HG02938 (cell line): ENCODE measurements at regions not wholly inside any gene's neighbourhood (a gene's known extent, or its start where the extent isn't known, plus 50 kb on each side); places are given as distances from the start of the nearest gene placed in this dataset.

Source experiments
- ATAC-seq: cut with Tn5 transposase; IDR thresholded peaks from one replicate; pipeline ENCODE4 v1.9.1; 2021; ENCODE audit warnings: mild to moderate bottlenecking, moderate library complexity; ENCODE audit not compliant: unreplicated experiment

DNA sequence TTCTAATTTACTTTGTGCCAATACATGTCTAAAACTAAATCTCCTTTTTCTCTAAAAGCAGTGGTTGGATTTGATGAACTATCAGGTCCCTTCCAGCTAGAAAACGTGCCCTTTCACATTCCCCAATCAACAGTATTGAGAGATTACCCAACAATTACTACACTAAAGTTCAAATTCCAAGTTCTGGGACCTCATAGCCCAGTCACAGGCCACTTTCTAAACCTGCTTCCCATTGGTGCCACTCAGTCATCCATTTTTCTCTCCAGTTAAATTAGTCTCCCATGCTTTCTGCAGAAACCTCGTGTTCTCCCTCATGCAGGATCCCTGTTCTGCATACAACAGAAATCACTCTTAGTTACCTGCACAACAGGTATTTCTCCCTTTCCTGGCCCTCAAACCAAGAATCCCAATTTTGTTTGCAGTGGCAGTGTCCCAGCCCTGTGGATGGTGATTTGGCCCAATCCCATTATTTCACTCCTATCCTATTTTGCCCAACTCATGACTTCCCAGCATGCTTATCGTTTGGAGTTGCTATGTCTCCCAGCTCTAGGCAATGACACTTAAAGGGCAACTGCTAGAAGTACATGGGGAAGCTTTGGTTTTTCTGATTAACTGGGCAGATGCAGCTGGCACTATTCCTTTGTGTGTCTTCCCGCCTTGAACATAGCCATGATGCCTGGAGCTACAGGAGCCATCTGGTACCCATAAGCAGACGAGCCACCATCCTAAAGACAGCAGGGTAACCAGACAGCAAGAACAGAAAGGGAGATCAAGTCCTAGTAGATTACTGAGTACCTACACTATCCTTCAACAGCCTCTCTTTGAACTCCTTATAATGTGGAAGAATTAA is 224.2 kb downstream of the MINAR1 start:
- no peak for ATAC-seq

GRCh38 chr15:79657722-79658121 is 225.6 kb downstream of the MINAR1 start:
- no peak for ATAC-seq

GRCh38 chr15:79659691-79660090 is 227.6 kb downstream of the MINAR1 start:
- ATAC-seq = no peak

DNA sequence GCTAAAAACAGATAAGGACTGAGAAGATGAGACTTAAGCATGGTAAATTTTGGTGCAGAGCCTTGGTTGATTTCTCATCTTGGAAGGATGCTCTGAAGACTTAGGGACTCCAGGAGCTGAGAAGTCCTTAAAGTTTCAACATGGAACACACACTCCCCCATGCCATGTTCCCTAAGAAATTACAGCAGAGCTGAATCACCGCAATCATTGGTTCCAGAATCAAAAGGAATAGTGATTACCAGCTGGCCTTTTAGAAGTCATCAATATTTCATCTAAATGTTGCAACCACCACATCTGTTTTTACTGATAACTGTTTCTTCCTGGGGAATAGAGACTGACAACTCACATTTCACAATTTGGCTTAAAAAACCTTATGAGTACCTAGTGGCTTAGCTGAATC is 229.3 kb downstream of the MINAR1 start:
- ATAC-seq = no peak

DNA sequence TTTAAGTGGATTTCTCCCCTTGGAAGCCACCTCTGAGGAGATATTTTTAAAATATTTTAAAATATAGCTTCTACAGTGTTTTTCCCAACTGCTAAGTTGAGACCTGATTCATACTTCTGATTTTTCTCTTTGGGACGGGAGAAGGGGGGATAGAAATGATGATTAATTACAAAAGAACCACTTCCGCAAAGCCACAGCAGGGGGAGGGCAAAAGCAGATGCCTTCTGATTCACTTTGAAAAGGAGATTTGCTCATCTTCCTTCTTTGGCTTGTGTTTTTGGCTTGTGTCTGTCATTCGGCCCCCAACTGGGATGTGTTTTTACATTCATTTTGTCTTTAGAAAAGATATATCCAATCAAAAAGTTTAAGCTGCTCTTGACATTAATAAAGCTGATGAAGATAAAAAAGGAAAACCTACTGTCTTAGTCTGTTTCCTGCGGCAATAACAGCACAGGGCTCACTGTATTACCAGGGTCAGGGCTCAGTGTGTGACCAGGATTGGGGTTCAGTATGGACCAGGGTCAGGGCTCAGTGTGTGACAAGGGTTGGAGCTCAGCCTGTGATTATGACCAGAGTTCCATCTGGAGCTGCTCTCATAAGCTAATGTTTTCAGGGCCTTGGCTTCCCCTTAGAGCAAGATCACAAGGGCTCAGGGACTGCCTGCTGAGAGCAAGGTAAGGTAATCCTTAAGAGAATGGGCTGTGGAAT is 223.2 kb downstream of the MTHFS start:
- peak; percentile 80 for ATAC-seq

GRCh38 chr15:79674124-79674465 is 222.7 kb downstream of the MTHFS start:
- no peak for ATAC-seq

DNA sequence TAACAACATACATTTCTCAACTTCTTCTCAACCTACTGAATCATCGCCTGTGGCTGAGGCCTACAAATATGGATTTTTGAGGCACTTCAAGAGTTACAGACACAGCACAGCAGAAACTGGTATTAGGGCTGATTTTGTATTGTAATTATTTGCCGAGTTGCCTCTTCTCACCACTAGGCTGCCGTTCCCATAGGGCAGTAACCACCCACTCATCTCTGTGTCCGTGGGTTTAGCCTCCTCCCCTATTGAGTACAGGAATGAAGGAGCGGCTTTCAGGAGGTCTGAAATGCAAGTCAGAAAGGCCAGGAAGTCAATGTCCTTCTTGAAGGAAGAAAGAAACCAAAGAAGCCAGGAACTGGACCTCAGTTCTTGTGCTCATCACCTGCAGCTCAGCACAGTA is 220.8 kb downstream of the MTHFS start:
- ATAC-seq = no peak

DNA sequence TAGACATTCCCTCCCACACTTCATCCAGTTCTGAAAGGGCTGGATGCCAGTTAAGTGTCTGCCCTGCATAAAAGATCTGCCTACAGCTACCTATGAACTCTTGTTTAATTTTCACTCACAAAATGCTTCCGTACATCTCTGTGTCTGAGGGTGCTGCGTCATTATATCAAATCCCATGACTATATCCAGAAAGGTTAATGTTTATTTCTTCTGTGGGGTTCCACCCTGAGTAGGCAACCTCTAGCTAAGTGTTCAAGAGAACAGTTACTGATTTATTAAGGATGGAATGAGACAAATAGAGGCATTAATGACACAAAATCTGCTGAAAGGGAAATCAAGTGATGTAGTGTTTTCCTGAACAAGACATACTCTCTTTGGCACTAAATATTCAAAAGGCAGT is 220.2 kb downstream of the MTHFS start:
- no peak for ATAC-seq

DNA sequence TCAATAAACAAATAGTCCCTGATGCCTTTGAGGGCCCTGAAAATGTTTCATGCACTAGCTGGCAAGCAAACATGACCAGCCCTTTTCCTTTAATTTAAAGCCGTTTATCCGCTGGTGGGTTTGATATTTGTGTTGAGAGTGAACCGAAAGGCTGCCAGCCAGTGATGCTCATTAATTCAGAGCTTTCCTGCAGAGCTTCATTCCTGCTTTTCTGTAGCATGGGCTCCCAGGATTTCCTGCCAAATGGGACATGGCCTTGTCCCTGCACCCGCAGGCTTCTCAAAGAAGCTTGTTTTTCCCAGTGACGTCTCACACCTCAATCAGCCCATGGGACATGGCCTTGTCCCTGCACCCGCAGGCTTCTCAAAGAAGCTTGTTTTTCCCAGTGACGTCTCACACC is 219.6 kb downstream of the MTHFS start:
- ATAC-seq = no peak

DNA sequence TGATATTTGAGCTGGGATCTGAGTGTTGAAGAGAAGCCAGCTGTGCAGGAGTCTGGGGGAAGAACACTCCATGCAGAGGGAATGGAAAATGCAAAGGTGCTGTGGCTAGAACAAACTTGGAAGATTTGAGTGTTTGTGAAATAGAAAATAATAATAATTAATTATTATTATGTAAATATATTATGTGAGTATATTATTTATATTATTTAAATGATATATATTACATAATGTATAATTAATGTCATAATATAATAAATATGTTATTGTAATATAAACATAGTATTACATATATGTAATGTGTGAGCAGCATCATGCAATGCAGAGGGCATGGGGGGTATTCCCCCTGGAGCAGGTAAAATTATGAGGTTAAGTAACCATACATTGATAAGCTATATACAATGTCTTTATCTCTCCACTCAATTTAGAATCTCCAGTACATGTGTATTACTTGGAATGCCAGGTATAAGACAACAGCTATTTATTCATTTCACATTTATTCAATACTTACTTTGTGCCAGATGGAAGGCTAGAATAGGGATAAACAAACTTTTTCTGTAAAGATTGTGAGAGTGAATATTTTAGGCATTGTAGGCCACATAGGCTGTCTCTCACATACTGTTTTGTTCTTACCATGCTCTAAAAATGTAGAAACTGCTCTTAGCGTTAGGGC is 218.6 kb downstream of the MTHFS start:
- ATAC-seq = no peak

- no peak for ATAC-seq
Measured at GRCh38 chr15:79680720-79681119, 216.1 kb downstream of the MTHFS start.

- ATAC-seq = no peak
Measured at GRCh38 chr15:79682285-79682684, 214.5 kb downstream of the MTHFS start.

GRCh38 chr15:79682851-79683288 is 213.9 kb downstream of the MTHFS start:
- ATAC-seq = no peak

GRCh38 chr15:79689030-79689429 is 207.8 kb downstream of the MTHFS start:
- no peak for ATAC-seq

DNA sequence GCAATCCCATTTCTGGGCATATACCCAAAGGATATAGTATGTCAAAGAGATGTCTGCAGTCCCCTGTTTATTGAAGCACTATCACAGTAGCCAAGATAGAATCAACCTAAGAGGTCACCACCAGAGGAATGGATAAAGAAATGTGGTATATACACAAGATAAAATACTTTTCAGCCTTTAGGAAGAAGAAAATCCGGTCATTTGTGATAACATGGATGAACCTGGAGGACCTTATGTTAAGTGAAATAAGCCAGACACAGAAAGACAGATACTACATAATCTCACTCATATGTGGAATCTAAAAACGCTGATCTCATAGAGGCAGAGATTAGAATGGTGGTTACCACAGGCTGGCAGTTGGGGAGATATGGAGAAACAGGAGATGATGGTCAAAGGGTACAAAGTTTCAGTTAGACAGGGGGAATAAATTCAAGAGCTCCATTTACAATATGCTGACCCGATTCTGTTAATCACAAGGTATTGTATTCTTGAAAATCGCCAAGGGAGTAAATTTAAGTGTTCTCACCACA is 195.8 kb downstream of the MTHFS start:
- ATAC-seq = no peak

DNA sequence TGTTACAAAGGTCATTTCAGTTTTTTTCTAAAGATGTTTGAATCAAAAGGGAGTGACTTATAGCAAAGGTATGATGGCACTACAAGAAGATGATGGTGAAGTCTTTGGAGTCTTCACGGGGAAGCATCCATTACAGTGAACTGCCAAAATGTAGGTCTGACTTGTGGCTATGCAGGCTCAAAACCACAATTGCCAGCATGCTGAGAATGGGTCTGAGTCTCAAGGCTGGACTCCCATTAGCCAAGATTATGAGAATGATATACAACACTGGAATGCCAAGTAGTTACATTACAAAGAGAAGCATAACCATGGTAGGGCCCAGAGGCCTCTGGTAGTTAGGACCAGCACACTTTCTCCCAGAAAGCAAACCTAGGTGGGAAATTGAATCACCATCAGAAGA is 194.2 kb downstream of the MTHFS start:
- no peak for ATAC-seq

DNA sequence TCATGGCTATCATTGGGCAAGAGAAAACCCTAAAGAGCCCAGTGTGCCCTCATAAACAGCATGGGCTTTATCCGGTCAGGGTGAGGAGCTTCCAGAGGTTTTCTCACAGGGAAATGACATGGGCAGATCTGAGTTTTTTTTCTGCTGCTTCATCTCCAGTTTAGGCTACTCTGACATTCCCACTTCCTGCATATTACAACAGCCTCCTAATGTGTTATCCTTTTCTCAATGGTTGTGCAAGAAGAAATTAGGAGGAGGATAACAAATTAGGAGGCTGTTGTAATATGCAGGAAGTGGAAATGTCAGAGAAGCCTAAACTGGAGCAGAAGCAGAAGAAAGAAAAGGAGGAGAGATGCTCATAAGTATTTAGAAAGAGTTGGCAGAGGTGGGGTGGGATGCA is 175.6 kb downstream of the MTHFS start:
- ATAC-seq = no peak

DNA sequence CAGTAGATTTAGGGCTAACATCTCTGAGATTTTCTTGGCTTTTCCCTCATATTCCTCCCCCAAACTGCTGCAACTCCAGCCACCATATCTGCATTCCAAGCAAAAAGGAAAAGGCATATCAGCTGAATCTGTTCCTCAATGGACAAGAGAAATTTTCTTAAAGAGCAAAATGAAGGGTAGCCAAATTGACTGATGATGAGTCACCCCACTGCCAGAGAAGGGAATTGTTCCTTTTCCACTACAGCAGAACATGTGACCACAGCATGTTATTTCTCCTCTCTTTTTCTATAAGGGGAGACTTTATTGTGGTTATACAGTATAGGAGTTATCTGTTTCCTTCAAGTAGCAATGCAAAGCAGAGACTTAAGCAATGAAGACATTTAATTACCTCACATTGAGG is 172.5 kb downstream of the MTHFS start:
- ATAC-seq = no peak

DNA sequence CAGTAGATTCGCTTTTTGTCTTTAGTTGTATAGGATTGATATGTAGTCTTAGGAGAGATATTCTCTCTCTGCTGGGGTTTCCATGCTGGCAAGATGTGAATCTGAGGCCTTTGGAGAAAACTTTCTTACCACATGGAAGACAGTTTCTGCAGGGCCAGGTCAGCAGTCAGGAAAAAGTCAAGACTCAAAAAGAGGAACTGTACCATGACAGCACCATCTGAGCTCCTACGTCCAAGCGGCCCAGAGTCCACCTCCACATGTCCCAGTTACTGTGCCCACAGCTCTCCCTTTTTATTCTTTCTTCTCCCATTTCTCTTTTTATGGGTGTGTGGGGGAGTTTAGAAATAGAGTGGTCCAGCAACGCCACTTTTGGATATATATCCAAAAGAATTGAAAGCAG is 172.0 kb downstream of the MTHFS start:
- no peak for ATAC-seq

DNA sequence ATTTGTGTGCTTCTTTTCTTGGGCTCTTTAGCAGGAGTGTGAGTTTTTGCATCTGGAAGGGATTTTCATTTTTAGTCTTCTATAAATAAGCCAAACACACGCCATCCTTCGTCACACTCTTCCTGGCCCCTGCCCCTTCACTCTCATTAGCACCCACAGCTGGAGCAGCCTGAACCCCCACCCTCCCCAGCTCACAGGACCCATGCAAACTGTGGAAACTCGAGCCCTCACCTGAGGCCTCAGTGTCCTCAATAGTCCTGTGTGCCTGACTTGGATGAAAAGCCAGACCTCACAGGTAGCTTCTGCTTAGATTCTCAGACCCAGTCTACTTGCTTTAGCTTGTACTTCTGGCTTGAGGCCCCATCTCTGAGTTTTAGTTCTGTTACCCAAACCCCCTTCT is 167.9 kb downstream of the MTHFS start:
- no peak for ATAC-seq

- no peak for ATAC-seq
Measured at GRCh38 chr15:79736435-79737000, 160.3 kb downstream of the MTHFS start.
